OCI-LY1 (cell line): ENCODE measurements at regions not wholly inside any gene's neighbourhood (a gene's known extent, or its start where the extent isn't known, plus 50 kb on each side); places are given as distances from the start of the nearest gene placed in this dataset.

Source experiments
- H2AFZ ChIP-seq: fragments of 200-600 bp; sonication (generic), shearing (Covaris generic); 2 replicates; pipeline ENCODE4 v1.6.0; 2014; ENCODE audit warnings: antibody characterized with exemption, mild to moderate bottlenecking, low read length
- H3F3A ChIP-seq: fragments of 200-600 bp; sonication (generic), shearing (Covaris generic); 2 replicates; pipeline ENCODE4 v1.6.0; 2014; ENCODE audit warnings: mild to moderate bottlenecking, antibody characterized with exemption, low read length, moderate library complexity; ENCODE audit not compliant: insufficient read depth
- H3K27ac ChIP-seq: fragments of 200-600 bp; sonication (generic); 2 replicates; pipeline ENCODE4 v1.5.1; 2014; ENCODE audit warnings: low read length, mixed run types, mild to moderate bottlenecking, low read depth; ENCODE audit not compliant: poor library complexity, severe bottlenecking
- H3K27me3 ChIP-seq: fragments of 200-600 bp; sonication (generic); 2 replicates; pipeline ENCODE4 v1.6.0; 2014; ENCODE audit warnings: antibody characterized with exemption, mild to moderate bottlenecking, low read length, moderate library complexity; ENCODE audit not compliant: insufficient read depth
- H3K36me3 ChIP-seq: fragments of 200-600 bp; sonication (generic); 2 replicates; pipeline ENCODE4 v1.6.1; 2014; ENCODE audit warnings: mild to moderate bottlenecking, antibody characterized with exemption, low read length, moderate library complexity, mixed read lengths; ENCODE audit not compliant: insufficient read depth
- H3K4me1 ChIP-seq: fragments of 200-600 bp; sonication (generic); 2 replicates; pipeline ENCODE4 v1.5.1; 2014; ENCODE audit warnings: mild to moderate bottlenecking, low read length, moderate library complexity; ENCODE audit not compliant: insufficient read depth, severe bottlenecking
- H3K4me2 ChIP-seq: fragments of 200-600 bp; sonication (generic), shearing (Covaris generic); 2 replicates; pipeline ENCODE4 v1.6.1; 2014; ENCODE audit warnings: low read length
- H3K4me3 ChIP-seq: fragments of 200-600 bp; sonication (generic); 2 replicates; pipeline ENCODE4 v1.5.1; 2014; ENCODE audit warnings: low read length, low read depth, mild to moderate bottlenecking, mixed read lengths; ENCODE audit not compliant: poor library complexity, severe bottlenecking
- H3K79me2 ChIP-seq: fragments of 200-600 bp; shearing (Covaris generic); 2 replicates; pipeline ENCODE4 v1.6.1; 2016; ENCODE audit warnings: mixed run types, low read length, mixed read lengths; ENCODE audit not compliant: insufficient read depth
- H3K9ac ChIP-seq: fragments of 200-600 bp; sonication (generic), shearing (Covaris generic); 2 replicates; pipeline ENCODE4 v1.6.1; 2014; ENCODE audit warnings: mild to moderate bottlenecking, low read length, mixed read lengths
- H3K9me2 ChIP-seq: fragments of 200-600 bp; sonication (generic), shearing (Covaris generic); 2 replicates; pipeline ENCODE4 v1.6.1; 2014; ENCODE audit warnings: low read depth, mild to moderate bottlenecking, low read length, mixed read lengths
- H3K9me3 ChIP-seq: fragments of 200-600 bp; shearing (Covaris generic); 2 replicates; pipeline ENCODE4 v1.6.1; 2014; ENCODE audit warnings: low read length, mixed read lengths
- H4K20me1 ChIP-seq: fragments of 200-600 bp; sonication (generic), shearing (Covaris generic); 2 replicates; pipeline ENCODE4 v1.6.0; 2016; ENCODE audit warnings: mild to moderate bottlenecking, low read length; ENCODE audit not compliant: insufficient read depth
- CTCF ChIP-seq: fragments of 200-600 bp; sonication (generic), shearing (Covaris generic); IDR thresholded peaks from 2 replicates; pipeline ENCODE4 v1.5.1; 2017; ENCODE audit warnings: mild to moderate bottlenecking, antibody characterized with exemption, low read length, moderate library complexity, mixed read lengths
- EZH2 ChIP-seq: fragments of 200-600 bp; sonication (generic), shearing (Covaris generic); IDR thresholded peaks from 2 replicates; pipeline ENCODE4 v1.8.0; 2017; ENCODE audit warnings: borderline replicate concordance, mixed run types, mild to moderate bottlenecking, antibody characterized with exemption, low read length, moderate library complexity, mixed read lengths

GRCh38 chr20:61114493-61115175 is 137.4 kb upstream of the CDH4 start:
- Histone ChIP-seq H3K79me2 (no peaks in the 10 kb centered on the region), H3F3A (no peaks in the 10 kb centered on the region), H3K9me3 (no peaks in the 10 kb centered on the region), H3K4me1 (no peaks in the 10 kb centered on the region), H3K9ac (no peak overlapping the region), H3K4me3 (no peak overlapping the region), H3K27ac (no peak overlapping the region), H3K4me2 (no peak overlapping the region), H2AFZ (no peak overlapping the region), H3K27me3 (no peaks in the 10 kb centered on the region), H3K36me3 (no peaks in the 10 kb centered on the region), H3K9me2 (no peaks in the 10 kb centered on the region), H4K20me1 (no peaks in the 10 kb centered on the region)
- no peak for TF ChIP-seq EZH2
- TF ChIP-seq CTCF = no peak

GRCh38 chr20:61115364-61116065 is 136.5 kb upstream of the CDH4 start:
- Histone ChIP-seq H3K4me2 (no peak overlapping the region), H3K9ac (no peak overlapping the region), H3K36me3 (no peaks in the 10 kb centered on the region), H3K27me3 (no peaks in the 10 kb centered on the region), H3K27ac (no peak overlapping the region), H2AFZ (no peak overlapping the region), H3K9me2 (no peaks in the 10 kb centered on the region), H3K79me2 (no peaks in the 10 kb centered on the region), H4K20me1 (no peaks in the 10 kb centered on the region), H3K9me3 (no peaks in the 10 kb centered on the region), H3K4me1 (no peaks in the 10 kb centered on the region), H3F3A (no peaks in the 10 kb centered on the region), H3K4me3 (no peak overlapping the region)
- TF ChIP-seq CTCF = no peak
- no peak for TF ChIP-seq EZH2

GRCh38 chr20:61117725-61118124 is 134.3 kb upstream of the CDH4 start:
- H3K4me2 ChIP-seq = no peak overlapping the region
- H2AFZ ChIP-seq = no peak overlapping the region
- H3K36me3 ChIP-seq = no peaks in the 10 kb centered on the region
- H3K27ac ChIP-seq = no peak overlapping the region
- no peak overlapping the region for H3K9ac ChIP-seq
- no peaks in the 10 kb centered on the region for H3K4me1 ChIP-seq
- H3K4me3 ChIP-seq = no peak overlapping the region
- no peaks in the 10 kb centered on the region for H4K20me1 ChIP-seq
- H3F3A ChIP-seq = no peaks in the 10 kb centered on the region
- TF ChIP-seq CTCF = no peak
- no peaks in the 10 kb centered on the region for H3K9me2 ChIP-seq
- no peaks in the 10 kb centered on the region for H3K27me3 ChIP-seq
- H3K9me3 ChIP-seq = no peaks in the 10 kb centered on the region
- no peaks in the 10 kb centered on the region for H3K79me2 ChIP-seq
